ENCODE measurements at regions not wholly inside any gene's neighbourhood (a gene's known extent, or its start where the extent isn't known, plus 50 kb on each side); places are given as distances from the start of the nearest gene placed in this dataset.

GRCh38 chr12:18207266-18207665, 54.1 kb upstream of the PIK3C2G start:
- H3K4me1 Mint-ChIP-seq (ENCODE audit: low read depth) = no peaks in the 10 kb centered on the region
- H3K27ac Mint-ChIP-seq (ENCODE audit: unreplicated experiment) = no peak overlapping the region
- DNase-seq (ENCODE audit: low spot score) = no peak
- no peaks in the 10 kb centered on the region for H3K36me3 Mint-ChIP-seq (ENCODE audit: low read depth)
- no peak for TF ChIP-seq CTCF (IDR thresholded peaks at IDR 0.05)
- no peaks in the 10 kb centered on the region for H3K9me3 Mint-ChIP-seq (ENCODE audit: low read depth)
- H3K4me3 Mint-ChIP-seq (ENCODE audit: unreplicated experiment) = no peak overlapping the region
- H3K27me3 Mint-ChIP-seq (ENCODE audit: low read depth) = peaks cover 12% of the 10 kb centered on the region

- TF ChIP-seq CTCF (IDR thresholded peaks at IDR 0.05) = no peak
- Mint-ChIP-seq H3K27me3 (ENCODE audit: low read depth) (peaks cover 8% of the 10 kb centered on the region), H3K27ac (ENCODE audit: unreplicated experiment) (no peak overlapping the region), H3K4me3 (ENCODE audit: unreplicated experiment) (no peak overlapping the region), H3K4me1 (ENCODE audit: low read depth) (no peaks in the 10 kb centered on the region), H3K9me3 (ENCODE audit: low read depth) (no peaks in the 10 kb centered on the region), H3K36me3 (ENCODE audit: low read depth) (no peaks in the 10 kb centered on the region)
- DNase-seq (ENCODE audit: low spot score) = no peak
Measured at GRCh38 chr12:18206198-18206597, 55.1 kb upstream of the PIK3C2G start.

- no peaks in the 10 kb centered on the region for H3K9me3 Mint-ChIP-seq (ENCODE audit: low read depth)
- H3K4me3 Mint-ChIP-seq (ENCODE audit: unreplicated experiment) = no peak overlapping the region
- DNase-seq (ENCODE audit: low spot score) = no peak
- TF ChIP-seq CTCF (IDR thresholded peaks at IDR 0.05) = no peak
- no peak overlapping the region for H3K27ac Mint-ChIP-seq (ENCODE audit: unreplicated experiment)
- H3K36me3 Mint-ChIP-seq (ENCODE audit: low read depth) = no peaks in the 10 kb centered on the region
- H3K4me1 Mint-ChIP-seq (ENCODE audit: low read depth) = no peaks in the 10 kb centered on the region
- peaks cover 4% of the 10 kb centered on the region for H3K27me3 Mint-ChIP-seq (ENCODE audit: low read depth)
Measured at GRCh38 chr12:18204053-18204452, 57.3 kb upstream of the PIK3C2G start.

GRCh38 chr12:18192119-18192518, 69.2 kb upstream of the PIK3C2G start:
- TF ChIP-seq CTCF (IDR thresholded peaks at IDR 0.05) = no peak
- Mint-ChIP-seq H3K4me1 (ENCODE audit: low read depth) (no peaks in the 10 kb centered on the region), H3K27ac (ENCODE audit: unreplicated experiment) (no peak overlapping the region), H3K9me3 (ENCODE audit: low read depth) (no peaks in the 10 kb centered on the region), H3K36me3 (ENCODE audit: low read depth) (no peaks in the 10 kb centered on the region), H3K27me3 (ENCODE audit: low read depth) (peaks cover 5% of the 10 kb centered on the region), H3K4me3 (ENCODE audit: unreplicated experiment) (no peak overlapping the region)
- no peak for DNase-seq (ENCODE audit: low spot score)

GRCh38 chr12:18183141-18183540, 78.2 kb upstream of the PIK3C2G start:
- H3K27me3 Mint-ChIP-seq (ENCODE audit: low read depth) = peaks cover 27% of the 10 kb centered on the region
- no peaks in the 10 kb centered on the region for H3K36me3 Mint-ChIP-seq (ENCODE audit: low read depth)
- TF ChIP-seq CTCF (IDR thresholded peaks at IDR 0.05) = no peak
- DNase-seq (ENCODE audit: low spot score) = no peak
- H3K9me3 Mint-ChIP-seq (ENCODE audit: low read depth) = no peaks in the 10 kb centered on the region
- H3K27ac Mint-ChIP-seq (ENCODE audit: unreplicated experiment) = no peak overlapping the region
- no peak overlapping the region for H3K4me3 Mint-ChIP-seq (ENCODE audit: unreplicated experiment)
- H3K4me1 Mint-ChIP-seq (ENCODE audit: low read depth) = no peaks in the 10 kb centered on the region
